ENCODE measurements at regions not wholly inside any gene's neighbourhood (a gene's known extent, or its start where the extent isn't known, plus 50 kb on each side); places are given as distances from the start of the nearest gene placed in this dataset.

DNA sequence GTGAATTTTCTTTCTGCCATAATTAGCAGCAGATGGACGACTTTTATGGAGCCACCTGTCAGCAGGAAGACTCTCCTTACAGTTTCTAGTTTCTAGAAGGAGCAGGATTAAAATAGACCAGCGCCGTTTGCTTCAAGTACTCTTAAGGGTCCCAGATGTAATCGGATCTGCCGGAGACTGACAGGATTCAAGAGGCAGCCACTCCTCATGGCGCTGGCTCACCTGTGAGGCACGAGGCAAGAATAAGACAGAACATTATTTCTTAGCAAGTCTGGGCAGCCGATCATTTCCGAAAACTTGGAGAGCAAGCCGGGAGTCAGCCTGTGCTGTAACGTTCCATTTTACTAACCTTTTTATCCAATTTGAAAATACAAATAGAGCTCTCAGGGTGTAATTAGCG is 410.4 kb upstream of the RORA start:
- DNase-seq (ENCODE audit: low read depth, low spot score), result no peak
- no peaks in the 10 kb centered on the region for H3K36me3 ChIP-seq (ENCODE audit: control insufficient read depth in 1 of 2, insufficient read depth in 2 of 2, low read length in 2 of 2)
- no peaks in the 10 kb centered on the region for H3K27me3 ChIP-seq (ENCODE audit: insufficient read depth, low read length)
- H4K20me1 ChIP-seq (ENCODE audit: insufficient read depth), result no peaks in the 10 kb centered on the region
- CTCF ChIA-PET, result no interaction called here
- RAD21 ChIA-PET (ENCODE audit: low non-redundant PET in 1 of 2, low total read pairs in 2 of 2, uncharacterized antibody in 2 of 2, unreplicated experiment in 2 of 2), result no interaction called here
- POLR2A ChIA-PET, result no interaction called here
- TF ChIP-seq EZH2 (IDR thresholded peaks at IDR 0.05) (no peak), EZH2phosphoT487 (IDR thresholded peaks at IDR 0.05; ENCODE audit: borderline replicate concordance) (no peak), YY1 (IDR thresholded peaks at IDR 0.05; ENCODE audit: extremely low read depth, insufficient replicate concordance, low read depth, low read length) (no peak), ELF1 (IDR thresholded peaks at IDR 0.05; ENCODE audit: borderline replicate concordance, low read depth) (no peak), JUND (IDR thresholded peaks at IDR 0.05) (no peak), SIN3A (IDR thresholded peaks at IDR 0.05; ENCODE audit: low read depth) (no peak), SRF (IDR thresholded peaks at IDR 0.05; ENCODE audit: low read depth) (no peak), CEBPB (IDR thresholded peaks at IDR 0.05; ENCODE audit: low read depth) (no peak), FOSL1 (IDR thresholded peaks at IDR 0.05; ENCODE audit: low read depth) (no peak)
- TF ChIP-seq, protein P1, sequence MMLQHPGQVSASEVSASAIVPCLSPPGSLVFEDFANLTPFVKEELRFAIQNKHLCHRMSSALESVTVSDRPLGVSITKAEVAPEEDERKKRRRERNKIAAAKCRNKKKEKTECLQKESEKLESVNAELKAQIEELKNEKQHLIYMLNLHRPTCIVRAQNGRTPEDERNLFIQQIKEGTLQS (IDR thresholded peaks at IDR 0.05), result no peak
- TF ChIP-seq, protein P2, sequence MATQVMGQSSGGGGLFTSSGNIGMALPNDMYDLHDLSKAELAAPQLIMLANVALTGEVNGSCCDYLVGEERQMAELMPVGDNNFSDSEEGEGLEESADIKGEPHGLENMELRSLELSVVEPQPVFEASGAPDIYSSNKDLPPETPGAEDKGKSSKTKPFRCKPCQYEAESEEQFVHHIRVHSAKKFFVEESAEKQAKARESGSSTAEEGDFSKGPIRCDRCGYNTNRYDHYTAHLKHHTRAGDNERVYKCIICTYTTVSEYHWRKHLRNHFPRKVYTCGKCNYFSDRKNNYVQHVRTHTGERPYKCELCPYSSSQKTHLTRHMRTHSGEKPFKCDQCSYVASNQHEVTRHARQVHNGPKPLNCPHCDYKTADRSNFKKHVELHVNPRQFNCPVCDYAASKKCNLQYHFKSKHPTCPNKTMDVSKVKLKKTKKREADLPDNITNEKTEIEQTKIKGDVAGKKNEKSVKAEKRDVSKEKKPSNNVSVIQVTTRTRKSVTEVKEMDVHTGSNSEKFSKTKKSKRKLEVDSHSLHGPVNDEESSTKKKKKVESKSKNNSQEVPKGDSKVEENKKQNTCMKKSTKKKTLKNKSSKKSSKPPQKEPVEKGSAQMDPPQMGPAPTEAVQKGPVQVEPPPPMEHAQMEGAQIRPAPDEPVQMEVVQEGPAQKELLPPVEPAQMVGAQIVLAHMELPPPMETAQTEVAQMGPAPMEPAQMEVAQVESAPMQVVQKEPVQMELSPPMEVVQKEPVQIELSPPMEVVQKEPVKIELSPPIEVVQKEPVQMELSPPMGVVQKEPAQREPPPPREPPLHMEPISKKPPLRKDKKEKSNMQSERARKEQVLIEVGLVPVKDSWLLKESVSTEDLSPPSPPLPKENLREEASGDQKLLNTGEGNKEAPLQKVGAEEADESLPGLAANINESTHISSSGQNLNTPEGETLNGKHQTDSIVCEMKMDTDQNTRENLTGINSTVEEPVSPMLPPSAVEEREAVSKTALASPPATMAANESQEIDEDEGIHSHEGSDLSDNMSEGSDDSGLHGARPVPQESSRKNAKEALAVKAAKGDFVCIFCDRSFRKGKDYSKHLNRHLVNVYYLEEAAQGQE (IDR thresholded peaks at IDR 0.05; ENCODE audit: low read depth), result no peak
- H3K27ac ChIP-seq (ENCODE audit: low read depth, low read length), result no peak overlapping the region
- no TSS peak for BruUV-seq (replicated peaks)
- ATAC-seq, result no peak
- H3K4me3 ChIP-seq (replicated peaks in 1 of 2; ENCODE audit: low read depth in 1 of 2, low read length in 2 of 2), result no peak overlapping the region
- H3K4me1 ChIP-seq (ENCODE audit: control insufficient read depth in 1 of 2, insufficient read depth in 2 of 2, low read length in 2 of 2), result no peaks in the 10 kb centered on the region
- no peak overlapping the region for H2AFZ ChIP-seq (ENCODE audit: low read depth, low read length, poor library complexity, severe bottlenecking)
- no peak overlapping the region for H3K4me2 ChIP-seq (ENCODE audit: low read length)
- H3K9ac ChIP-seq (ENCODE audit: low read length), result no peak overlapping the region
- intact Hi-C loops (cut with micrococcal nuclease), result no loop called here
- H3K9me3 ChIP-seq (ENCODE audit: control insufficient read depth in 1 of 2, insufficient read depth in 1 of 2, low read depth in 1 of 2, low read length in 2 of 2), result no peaks in the 10 kb centered on the region
- no peaks in the 10 kb centered on the region for H3K9me2 ChIP-seq (ENCODE audit: insufficient read depth)
- no peaks in the 10 kb centered on the region for H3K79me2 ChIP-seq (ENCODE audit: insufficient read depth, low read length)
